OCI-LY3 (cell line): ENCODE measurements at regions not wholly inside any gene's neighbourhood (a gene's known extent, or its start where the extent isn't known, plus 50 kb on each side); places are given as distances from the start of the nearest gene placed in this dataset.

Experiments
- CTCF ChIP-seq: fragments of 200-600, 300-600 bp; sonication (generic); IDR thresholded peaks from 2 replicates; pipeline ENCODE4 v1.5.1; 2014; ENCODE audit warnings: antibody characterized with exemption, low read length, low read depth
- EZH2phosphoT487 ChIP-seq: fragments of 200-600 bp; shearing (Covaris generic); IDR thresholded peaks from 2 replicates; pipeline ENCODE4 v1.6.1; 2018; ENCODE audit warnings: antibody characterized with exemption, mixed run types, low read depth

DNA sequence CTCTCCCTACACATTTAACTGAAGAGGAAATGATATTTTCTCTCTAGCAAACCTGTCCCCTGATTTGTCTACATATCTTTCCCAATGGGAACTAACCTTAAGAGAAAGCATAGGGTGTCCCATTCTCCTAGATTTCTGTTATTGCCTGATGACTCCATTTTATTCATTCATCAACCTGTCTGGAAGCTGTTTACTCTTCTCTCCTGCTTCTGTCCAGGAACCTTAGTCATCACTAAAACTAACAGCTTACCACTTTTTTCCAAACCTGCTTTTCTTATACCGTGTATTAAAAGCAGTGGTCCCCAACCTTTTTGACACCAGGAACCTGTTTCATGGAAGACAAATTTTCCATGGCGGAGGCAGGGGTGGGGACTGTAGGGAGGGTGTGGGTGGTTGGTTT lies 473.3 kb upstream of the PCDH15 start:
- TF ChIP-seq CTCF (no peak), EZH2phosphoT487 (no peak)
